Suppressor macrophage treated with lipopolysaccharide for 4 hours (primary cell): ENCODE measurements at regions not wholly inside any gene's neighbourhood (a gene's known extent, or its start where the extent isn't known, plus 50 kb on each side); places are given as distances from the start of the nearest gene placed in this dataset.
"Not testable (repeated sequence)": the region's sequence is repeated elsewhere in the genome, so short reads cannot be mapped to it uniquely, and the experiment has no call there.

Source experiments
- DNase-seq: peaks from one replicate; pipeline ENCODE4 v3.0.0-alpha.2; 2020

DNA sequence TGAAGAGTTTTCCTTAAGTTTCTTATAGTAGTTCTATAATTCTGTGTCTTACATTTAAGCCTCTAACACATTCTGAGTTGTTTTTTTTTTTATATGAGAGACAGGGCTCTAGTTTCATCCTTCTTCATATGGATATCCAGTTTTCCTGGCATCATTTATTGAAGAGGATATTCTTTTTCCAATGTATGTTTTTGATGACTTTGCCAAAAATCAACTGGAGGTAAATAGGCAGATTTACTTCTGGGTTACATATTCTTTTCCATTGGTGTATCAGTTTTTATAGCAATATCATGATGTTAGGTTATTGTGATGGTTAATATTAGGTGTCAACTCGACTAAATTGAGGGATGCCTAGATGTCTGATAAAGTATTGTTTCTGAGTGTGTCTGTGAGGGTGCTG lies 650.7 kb upstream of the GRID2 start:
- no peak for DNase-seq

DNA sequence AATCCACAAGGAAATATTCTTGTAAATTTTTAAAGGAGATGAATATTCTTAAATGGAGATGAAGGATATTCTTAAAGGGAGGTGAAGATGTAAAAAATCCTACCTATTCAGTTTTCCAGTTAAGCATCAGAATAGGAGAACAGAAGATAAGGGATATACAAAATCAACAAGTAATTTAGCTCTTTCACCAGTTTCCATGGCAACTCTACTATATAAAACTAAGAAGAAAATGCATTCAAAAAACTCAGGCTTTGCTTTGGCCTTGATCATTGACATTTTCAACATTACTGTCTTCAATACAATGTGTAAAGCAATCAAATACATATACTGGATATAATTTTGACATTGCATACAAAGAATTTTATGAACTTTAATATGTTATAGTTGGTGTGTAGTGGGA lies 622.7 kb upstream of the GRID2 start:
- no peak for DNase-seq

DNA sequence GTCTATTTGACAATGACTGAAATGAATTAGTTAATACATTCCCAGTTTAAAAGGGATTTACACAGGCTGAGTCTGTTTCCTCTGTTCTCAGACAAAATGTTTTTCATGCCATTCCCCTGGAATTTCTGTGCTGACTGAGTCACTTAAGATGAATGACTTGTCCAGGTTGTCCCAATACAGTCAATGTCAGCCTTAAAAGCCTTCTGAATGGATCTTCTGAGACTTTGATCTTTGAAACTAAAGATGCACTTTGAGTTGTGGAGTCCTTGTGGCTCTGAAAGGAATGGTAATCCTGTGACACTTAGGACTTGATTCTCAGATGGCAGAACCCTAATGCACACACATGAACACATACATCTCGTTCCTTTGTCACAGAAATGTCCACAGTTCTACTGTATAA lies 622.2 kb upstream of the GRID2 start:
- DNase-seq, result no peak

DNA sequence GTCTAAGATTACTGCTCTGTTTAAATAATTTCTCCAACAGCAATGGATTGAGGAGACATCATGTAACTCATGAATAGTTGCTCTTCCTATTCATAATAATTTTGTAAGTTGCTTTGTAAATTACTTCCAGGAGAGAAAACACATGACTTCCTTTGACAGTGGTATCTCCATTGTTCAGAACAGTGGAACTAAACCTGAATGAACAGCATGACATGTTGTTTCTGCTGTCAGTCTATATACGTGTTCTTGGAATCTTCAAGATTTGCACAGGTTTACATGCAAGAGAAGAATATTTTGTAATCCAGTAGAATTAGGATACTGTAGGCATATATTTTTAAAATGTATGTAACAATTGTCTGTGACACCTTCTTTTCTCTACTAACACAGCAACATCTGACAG lies 618.8 kb upstream of the GRID2 start:
- no peak for DNase-seq

DNA sequence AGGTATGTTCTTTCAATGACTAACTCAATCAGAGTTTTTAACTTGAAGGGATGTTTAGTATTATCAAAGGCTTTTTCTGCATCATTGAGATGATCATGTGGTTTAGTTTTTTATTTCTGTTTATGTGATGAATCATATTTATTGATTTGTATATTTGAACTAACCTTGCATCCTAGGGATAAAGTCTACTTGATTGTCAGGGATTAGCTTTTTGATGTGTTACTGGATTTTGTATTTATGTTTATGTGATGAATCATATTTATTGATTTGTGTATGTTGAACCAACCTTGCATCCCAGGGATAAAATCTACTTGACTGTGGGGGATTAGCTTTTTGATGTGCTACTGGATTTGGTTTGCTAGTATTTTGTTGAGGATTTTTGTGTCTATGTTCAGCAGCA lies 615.4 kb upstream of the GRID2 start:
- no peak for DNase-seq

DNA sequence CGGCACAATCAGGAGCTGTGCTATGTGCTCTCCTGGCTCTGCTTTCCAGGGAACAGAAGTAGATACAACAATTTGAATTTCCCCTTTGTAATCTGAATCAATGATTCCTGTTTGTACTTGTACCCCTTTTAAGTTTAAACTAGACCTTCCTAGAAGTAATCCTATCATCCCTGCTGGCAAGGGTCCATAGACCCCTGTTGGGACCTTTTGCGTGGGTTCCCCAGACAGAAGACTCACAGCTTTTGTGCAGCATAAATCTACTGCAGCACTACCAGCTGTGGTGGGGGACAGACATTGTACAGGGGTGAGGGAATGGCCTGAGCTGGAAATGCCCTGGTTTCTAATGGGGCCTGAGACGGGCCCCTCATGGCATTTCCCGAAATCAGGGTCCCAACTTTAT lies 604.1 kb upstream of the GRID2 start:
- DNase-seq, result not testable (repeated sequence)

DNA sequence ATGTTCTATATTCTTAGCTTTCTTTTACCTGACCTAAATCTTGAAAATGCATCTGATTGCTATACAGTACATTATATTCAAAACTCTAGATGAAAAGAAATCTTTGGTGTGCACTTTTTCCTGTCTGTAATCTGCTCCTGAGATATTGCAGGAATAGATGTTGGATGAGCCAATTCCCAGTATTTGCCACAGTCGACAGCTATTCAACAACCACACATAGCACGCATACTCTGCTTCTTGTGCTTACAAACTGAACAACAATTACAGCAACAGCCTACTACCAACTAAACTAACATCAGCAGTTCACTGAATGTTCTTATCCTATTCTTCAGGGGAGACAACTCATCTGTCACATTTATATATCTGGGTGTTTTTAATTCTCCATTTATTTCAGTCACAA lies 573.9 kb upstream of the GRID2 start:
- no peak for DNase-seq

DNA sequence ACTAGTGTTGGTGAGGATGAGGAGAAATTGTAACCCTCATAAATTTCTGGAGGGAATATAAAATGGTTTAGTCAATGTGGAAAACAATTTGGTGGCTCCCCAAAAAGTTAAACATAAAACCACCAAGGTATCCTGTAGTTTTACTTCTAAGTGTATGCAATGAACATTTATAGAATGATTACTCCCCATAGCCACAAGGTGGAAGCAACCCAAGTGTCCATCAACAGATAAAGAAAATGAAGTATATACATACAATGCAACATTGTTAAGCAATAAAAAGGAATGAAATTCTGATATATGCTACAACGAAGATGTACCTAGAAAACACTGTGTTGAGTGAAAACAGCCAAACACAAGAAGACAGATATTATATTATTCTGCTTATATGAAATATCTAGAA lies 569.1 kb upstream of the GRID2 start:
- DNase-seq, result no peak

DNA sequence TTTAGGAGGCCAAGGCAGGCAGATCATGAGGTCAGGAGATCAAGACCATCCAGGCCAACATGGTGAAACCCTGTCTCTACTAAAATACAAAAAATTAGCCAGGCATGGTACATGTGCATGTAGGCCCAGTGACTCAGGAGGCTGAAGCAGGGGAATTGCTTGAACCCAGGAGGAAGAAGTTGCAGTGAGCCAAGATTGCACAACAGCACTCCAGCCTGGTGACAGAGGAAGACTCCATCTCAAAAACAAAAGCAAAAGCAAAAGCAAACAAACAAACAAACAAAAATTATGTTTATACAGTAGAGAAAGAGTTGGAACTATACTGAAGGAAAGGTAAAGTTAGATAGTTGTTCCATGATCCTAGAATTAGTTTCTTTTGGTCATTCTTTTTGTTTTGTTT lies 564.9 kb upstream of the GRID2 start:
- peak; percentile 1 for DNase-seq

DNA sequence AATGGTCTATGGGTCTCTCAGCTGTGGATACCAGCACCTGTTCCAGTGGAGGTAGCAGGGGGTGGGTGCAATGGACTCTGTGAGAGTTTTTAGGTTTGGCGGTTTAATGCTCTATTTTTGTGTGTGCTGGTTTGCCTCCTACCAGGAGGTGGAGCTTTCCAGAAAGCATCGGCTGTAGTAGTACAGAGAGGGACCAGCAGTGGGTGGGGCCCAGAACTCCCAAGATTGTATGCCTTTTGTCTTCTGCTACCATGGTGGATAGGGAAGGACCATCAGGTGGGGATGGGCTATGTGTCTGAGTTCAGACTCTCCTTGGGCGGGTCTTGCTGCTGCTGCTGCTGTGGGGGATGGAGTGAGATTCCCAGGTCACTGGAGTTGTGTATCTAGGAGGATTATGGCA lies 557.2 kb upstream of the GRID2 start:
- DNase-seq, result no peak

DNA sequence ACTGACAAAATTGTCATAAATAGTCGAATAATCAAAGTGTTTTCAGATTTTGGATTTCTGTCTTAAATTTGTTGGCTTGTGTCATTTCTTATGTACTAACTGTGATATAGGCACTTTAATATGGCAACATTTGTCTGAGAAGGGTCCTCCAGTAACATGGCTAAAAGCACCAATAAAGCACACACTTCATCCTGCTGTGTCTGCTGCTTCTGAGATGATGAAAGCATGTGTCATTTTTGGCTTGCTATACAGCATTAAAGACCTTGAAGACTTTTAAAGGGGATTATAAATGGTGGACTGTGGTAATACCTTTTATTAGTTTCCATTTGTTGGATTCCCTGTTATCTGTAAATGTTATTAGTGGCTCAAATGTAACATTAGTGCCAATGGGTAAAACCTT lies 551.8 kb upstream of the GRID2 start:
- DNase-seq, result no peak

DNA sequence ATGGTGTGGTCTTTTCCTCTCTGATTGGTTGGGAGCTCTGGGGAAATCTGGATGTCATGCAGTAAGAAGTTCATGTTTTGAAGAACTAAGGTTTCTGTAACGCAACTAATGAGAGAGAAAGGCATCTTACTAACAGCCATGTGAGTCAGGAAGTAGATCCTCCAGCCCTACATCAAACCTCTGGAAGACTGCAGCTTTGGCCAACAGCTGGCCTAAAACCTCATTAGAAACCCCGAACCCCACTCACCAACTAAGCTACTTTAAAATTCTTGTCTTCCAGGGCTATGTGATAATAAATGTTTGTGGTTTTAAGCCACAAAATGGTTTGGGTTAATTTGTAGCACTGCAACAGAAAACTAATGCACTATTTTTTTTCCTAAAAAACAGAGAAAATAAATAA lies 549.0 kb upstream of the GRID2 start:
- DNase-seq, result no peak

DNA sequence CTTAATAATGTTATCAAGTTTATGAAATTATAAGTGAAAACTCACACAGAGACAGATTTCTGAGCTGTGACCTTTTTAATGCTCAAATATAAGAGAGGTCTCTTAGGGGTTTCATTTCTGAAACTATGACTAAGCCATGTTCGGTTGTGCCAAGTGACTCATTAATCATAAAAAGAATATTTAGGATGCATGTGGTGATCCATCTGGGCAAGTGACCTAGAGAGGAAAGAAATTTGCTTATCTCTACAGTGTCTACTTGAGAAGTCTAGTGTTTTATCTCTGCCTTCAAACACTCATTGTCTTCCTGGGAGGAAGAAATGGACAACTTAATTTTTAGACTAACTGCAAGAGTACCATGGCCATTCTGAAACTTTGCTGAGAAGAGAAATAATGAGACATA lies 545.3 kb upstream of the GRID2 start:
- no peak for DNase-seq

DNA sequence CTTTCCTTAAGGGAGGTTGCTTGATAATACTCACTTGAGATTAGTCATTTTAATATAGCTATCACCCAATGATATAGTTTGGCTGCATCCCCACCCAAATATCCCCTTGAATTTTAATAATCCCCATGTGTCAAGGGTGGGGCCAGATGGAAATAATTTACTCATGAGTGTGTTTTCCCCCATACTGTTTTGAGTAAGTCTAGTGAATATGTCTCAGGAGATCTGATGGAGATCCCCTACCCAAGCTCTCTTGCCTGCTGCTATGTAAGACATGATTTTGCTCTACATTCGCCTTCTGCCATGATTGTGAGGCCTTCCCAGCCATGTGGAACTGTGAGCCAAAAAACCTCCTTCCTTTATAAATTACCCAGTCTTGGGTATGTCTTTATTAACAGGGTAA lies 539.7 kb upstream of the GRID2 start:
- DNase-seq, result no peak

DNA sequence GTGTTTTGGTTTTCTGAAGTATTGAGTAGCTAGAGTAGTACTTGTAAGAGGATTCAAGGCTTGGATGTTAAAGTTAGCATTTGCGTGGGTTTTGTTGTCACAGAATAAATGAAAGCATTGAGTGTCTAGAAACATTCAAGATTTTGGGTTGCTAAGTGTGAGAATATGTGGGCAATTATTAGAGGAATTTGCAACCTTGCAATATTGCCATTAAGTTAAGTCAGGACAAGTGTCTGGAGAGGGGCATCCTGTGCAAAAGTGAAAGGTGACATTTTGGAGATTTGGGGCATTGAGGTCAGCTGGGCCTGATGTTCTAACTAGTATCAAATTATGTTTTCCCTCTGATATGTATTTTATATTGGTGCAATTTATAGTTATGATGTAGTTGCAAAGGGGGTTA lies 533.9 kb upstream of the GRID2 start:
- DNase-seq, result no peak

DNA sequence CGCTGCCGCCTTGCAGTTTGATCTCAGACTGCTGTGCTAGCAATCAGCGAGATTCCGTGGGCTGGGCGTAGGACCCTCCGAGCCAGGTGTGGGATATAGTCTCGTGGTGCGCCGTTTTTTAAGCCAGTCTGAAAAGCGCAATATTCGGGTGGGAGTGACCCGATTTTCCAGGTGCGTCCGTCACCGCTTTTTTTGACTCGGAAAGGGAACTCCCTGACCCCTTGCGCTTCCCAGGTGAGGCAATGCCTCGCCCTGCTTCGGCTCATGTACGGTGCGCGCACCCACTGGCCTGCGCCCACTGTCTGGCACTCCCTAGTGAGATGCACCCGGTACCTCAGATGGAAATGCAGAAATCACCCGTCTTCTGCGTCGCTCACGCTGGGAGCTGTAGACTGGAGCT lies 512.1 kb upstream of the GRID2 start:
- DNase-seq, result not testable (repeated sequence)

DNA sequence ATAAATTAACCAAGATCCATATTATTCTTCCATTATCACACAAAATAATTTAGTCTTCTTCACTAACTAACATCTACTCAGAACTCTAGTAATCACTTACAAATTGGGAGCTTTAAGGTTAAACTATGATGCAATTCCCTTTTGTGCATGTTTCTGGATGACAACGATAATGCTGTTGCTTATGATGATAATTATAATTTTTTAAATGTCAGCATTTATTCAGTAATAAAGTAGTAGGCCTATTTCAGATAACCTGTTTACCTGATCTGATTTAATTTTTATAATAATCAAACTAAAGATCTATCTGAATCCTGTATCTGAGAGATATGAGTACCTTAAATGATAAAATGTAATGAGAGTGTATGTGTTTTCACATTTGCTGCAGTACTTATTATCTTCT lies 507.8 kb upstream of the GRID2 start:
- DNase-seq, result no peak

DNA sequence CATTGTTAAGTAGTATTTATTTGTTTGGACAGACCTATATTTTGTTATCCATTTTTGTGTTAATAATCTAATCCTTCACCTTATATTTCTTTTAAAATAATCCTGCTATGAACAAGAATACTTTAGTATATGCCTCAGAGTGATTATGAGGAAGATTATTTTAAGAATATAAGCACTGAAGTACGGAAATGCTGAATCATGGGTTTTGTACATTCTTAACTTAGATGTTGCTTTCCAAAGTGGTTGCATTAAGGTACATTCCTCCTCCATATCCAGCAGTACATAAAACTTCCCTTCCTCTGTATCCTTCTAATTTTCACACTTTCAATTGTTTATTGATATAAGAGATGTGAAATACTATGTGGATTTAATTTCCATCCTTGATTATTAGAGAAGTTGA lies 491.4 kb upstream of the GRID2 start:
- no peak for DNase-seq

DNA sequence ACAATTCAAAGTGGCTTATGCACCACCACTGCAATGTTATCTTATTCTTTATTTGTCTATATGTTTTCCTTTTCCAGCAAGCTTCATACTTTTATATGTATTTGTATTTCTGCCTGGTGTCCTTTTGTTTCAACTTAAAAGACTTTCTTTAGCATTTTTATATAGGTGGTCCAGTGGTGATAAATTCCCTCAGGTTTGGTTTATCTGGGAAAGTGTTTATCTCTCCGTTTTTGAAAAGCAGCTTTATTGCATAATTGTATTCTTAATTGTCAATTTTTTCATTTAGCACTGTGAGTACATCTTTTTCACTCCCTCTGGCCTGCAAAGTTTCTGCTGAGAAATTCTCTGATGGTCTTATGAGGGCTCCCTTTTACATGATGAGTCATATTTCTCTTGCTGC lies 479.0 kb upstream of the GRID2 start:
- no peak for DNase-seq

DNA sequence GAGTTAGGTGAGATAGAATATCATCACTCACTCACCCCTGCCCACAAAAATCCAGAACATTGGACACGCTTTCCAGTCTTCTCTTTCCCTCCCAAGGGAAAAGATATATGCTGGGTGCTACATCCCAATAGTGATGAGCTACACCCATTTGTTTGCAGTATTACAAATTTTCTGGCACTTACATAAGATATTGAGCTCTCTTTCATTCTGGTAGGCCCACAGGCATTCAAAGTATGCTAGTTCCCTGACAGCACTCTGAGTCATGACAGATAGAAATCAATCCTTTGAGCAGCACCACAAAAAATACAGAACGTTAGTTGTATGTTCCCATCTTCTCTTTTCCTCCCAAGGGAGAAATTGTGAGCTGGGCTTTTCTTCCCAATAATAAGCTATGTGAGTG lies 477.6 kb upstream of the GRID2 start:
- DNase-seq, result no peak

DNA sequence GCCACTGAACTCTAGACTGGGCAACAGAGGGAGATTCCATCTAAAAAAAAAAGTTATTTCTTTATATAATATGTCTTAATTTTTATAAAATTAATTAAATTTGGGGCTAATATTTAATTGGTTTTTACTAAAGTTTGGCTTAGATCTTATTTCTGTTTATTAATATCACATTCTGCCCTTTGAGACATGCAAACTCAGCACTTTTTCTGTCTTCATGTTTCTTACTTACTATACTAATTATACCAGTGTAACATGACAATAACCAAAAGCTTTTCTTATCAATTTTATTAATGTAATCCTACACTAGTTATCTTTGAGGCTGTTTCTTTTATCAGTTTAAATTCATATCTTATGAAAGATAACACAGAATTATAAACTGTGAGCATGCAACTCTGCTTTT lies 475.9 kb upstream of the GRID2 start:
- DNase-seq, result no peak

DNA sequence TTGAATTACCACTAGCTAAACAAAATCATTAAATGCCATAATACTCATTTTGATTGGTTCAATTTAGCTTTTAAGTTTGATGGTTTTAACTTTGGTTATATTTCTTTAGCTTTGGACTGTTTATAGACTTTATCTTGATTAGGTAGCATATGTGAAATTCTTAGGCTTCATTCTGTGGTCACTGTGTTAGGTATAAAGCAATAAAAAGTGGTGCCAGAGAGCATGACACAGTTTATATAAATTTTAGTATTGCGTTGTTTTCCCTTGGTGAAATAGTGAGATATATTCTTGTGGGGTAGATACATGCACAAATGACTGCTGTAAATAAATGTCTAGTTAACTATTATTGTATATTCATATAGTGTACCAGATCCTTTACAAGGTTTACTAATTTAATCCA lies 474.2 kb upstream of the GRID2 start:
- DNase-seq, result no peak

DNA sequence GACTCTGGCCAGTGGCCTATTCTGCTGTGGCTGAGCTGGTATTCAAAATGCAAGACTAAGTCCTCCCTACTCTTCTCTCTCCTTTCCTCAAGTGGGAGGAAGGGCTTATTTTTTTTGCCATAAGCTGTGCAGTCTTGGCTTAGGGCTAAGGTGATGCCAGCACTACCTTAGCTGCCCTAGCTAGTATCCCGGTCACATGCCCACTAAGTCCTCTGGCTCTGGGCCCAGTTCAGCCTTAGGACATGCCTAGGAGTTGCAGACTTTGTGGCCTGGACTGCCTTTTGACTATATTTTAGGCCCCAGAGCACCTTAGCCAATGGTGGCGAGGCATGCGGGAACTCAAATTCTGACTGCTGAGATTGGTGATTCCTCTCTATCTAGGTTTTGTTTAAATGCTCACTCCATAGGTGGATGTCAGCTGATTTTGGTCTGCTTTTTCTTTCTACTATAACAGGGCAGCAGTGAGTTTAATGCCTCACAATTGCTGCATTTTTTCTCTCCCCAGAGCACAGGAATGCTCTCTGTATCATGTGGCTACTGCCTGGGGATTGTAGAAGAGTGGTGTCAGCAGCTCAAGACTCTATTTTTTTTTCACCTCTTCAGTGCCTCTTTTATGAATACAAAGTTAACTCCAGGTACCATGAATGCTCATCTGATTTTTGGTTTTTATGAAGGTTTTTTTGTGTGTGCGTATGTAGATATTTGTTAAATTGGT lies 472.9 kb upstream of the GRID2 start:
- no peak for DNase-seq

DNA sequence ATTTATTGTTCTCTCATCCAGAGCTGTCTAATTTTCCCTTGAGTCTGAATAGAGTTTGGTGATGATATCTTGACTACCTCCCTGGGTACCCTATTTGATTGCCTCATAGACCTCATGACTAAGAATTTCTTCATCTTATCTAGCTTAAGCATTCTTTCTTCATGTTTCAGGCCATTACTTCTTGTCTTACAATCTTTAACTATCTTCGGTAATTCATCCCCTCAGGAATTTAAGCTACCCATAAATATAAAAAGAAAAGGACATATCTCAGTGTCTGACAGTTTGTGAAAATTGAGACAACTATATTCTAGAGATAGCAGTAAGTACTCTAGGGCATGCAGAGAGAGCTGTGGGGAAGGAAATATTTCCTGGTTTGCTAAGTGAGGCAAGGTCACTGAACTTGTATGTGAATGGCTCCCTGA lies 466.1 kb upstream of the GRID2 start:
- DNase-seq, result no peak

DNA sequence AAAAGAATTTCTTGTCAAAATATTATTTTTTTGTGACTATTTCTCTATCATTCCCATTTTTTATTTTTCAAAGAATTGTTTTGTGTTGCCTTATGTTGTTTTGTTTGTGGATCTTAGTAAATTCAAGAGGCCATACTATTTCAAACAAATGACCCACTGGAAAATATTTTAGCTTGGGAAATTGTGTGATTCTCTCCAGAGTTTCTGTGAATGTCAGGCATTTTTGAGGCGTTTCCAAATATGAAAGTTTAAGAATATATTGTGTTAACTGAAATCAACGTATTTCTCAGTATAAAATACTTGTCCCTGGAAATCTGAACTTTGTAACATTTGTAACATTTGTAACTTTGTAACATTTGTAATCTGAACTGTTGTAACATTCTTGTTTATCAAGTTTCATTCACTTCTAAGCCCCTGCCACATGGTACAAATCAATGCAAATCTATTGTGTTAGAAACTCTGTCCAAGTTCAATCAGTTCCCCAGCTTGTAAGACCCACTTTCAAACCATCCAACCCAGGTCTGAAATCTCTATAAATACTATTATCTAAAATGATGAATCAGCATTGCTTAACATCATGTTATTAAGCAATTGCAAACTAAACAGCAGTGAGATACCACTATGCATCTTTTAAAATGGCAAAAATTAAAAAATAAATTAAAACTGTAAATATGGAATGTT lies 465.4 kb upstream of the GRID2 start:
- DNase-seq, result no peak
